ENCODE measurements at regions not wholly inside any gene's neighbourhood (a gene's known extent, or its start where the extent isn't known, plus 50 kb on each side); places are given as distances from the start of the nearest gene placed in this dataset.

- TF ChIP-seq, protein P1, sequence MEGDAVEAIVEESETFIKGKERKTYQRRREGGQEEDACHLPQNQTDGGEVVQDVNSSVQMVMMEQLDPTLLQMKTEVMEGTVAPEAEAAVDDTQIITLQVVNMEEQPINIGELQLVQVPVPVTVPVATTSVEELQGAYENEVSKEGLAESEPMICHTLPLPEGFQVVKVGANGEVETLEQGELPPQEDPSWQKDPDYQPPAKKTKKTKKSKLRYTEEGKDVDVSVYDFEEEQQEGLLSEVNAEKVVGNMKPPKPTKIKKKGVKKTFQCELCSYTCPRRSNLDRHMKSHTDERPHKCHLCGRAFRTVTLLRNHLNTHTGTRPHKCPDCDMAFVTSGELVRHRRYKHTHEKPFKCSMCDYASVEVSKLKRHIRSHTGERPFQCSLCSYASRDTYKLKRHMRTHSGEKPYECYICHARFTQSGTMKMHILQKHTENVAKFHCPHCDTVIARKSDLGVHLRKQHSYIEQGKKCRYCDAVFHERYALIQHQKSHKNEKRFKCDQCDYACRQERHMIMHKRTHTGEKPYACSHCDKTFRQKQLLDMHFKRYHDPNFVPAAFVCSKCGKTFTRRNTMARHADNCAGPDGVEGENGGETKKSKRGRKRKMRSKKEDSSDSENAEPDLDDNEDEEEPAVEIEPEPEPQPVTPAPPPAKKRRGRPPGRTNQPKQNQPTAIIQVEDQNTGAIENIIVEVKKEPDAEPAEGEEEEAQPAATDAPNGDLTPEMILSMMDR (IDR thresholded peaks at IDR 0.05), result no peak
- TF ChIP-seq POLR2A (IDR thresholded peaks at IDR 0.05), result no peak
Measured at GRCh38 chr4:157882901-157883300, 289.9 kb downstream of the GASK1B start.
